Stimulated activated CD8-positive, alpha-beta memory T cell treated with anti-CD3 and anti-CD28 coated beads, Interleukin-2, amount 100 ng/mL, for 48 hours (primary cell): ENCODE measurements at regions not wholly inside any gene's neighbourhood (a gene's known extent, or its start where the extent isn't known, plus 50 kb on each side); places are given as distances from the start of the nearest gene placed in this dataset.
A peak's percentile ranks its signal among the peaks of the same experiment; 100 is the strongest.
"Not testable (repeated sequence)": the region's sequence is repeated elsewhere in the genome, so short reads cannot be mapped to it uniquely, and the experiment has no call there.

Experiments
- DNase-seq, 2 donors: peaks; one replicate each; pipeline ENCODE4 v3.0.0-alpha.2; 2020; ENCODE audit warnings: low read depth in 2 of 2

DNA sequence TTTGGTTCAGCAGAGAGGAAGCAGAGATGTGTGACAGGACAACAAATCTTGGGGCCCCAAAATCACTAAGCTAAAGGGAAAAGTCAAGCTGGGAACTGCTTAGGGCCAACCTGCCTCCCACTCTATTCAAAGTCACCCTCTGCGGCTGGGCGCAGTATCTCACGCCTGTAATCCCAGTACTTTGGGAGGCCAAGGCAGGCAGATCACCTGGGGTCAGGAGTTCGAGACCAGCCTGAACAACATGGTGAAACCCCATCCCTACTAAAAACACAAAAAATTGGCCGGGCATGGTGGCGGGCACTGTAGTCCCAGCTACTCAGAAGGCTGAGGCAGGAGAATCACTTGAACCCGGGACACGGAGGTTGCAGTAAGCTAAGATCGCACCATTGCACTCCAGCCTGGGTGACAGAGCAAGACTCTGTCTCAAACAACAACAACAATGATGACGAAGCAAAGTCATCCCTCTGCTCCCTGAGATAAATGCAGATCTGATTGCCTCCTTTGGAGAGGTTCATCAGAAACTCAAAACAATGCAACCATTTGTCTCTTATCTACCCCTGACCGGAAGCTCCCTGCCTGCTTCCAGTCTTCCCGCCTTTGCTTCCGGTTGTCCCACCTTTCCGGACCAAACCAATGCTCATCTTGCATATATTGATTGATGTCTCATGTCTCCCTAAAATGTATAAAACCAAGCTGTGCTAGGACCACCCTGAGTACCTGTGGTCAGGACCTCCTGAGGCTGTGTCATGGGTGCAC is 136.4 kb upstream of the AFDN start:
- DNase-seq, result not testable (repeated sequence)

- DNase-seq, result no peak
Measured at GRCh38 chr6:167690931-167691330, 135.8 kb upstream of the AFDN start.

DNA sequence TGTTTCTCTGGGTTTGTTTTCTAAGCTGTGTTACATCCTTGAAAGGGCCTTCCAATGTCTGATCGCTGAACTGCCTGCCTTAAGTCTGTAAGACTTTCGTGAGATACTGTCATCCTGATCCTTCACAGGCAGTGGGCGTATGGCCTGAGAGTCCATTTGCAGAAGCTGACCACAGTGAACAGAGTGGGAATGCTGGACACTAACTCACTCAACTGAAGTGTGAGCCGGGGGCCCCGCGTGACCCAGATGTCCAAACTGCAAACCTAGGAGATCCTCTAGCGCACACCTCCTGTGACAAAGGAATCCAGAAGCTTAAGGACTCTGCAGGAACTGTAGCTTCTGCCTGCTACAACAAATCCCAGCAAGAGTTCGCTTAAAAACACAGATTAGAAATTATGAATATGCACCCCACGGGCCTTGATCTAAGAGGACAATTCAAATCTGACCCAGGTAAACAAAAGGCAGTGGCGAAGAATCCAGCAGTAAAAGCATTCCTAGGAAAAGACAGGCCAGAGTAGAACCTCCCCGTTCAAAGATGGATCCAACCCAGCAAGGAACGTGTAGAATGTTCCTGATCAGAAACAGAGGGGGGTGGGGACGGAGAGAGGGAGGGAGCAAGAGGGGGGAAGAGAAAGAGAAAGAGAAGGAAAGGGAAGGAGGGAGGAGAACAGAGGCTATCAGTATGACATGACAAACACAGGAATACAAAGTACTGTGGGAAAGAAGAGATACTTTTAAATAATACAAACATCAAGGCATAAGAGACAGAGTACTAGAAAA is 135.0 kb upstream of the AFDN start:
- DNase-seq, result no peak

DNA sequence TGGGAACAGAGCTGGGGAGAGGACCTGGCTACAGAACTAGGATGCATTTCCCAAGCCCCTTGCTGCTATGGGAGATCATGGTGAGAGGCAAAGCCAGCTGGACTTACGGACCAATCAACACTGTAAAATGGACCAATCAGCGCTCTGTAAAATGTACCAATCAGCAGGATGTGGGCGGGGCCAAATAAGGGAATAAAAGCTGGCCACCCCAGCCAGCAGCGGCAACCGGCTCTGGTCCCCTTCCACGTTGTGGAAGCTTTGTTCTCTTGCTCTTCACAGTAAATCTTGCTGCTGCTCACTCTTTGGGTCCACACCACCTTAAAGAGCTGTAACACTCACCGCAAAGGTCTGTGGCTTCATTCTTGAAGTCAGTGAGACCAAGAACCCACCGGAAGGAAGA is 133.2 kb upstream of the AFDN start:
- not testable (repeated sequence) for DNase-seq

- DNase-seq, result no peak
Measured at GRCh38 chr6:167695831-167696230, 130.9 kb upstream of the AFDN start.

DNA sequence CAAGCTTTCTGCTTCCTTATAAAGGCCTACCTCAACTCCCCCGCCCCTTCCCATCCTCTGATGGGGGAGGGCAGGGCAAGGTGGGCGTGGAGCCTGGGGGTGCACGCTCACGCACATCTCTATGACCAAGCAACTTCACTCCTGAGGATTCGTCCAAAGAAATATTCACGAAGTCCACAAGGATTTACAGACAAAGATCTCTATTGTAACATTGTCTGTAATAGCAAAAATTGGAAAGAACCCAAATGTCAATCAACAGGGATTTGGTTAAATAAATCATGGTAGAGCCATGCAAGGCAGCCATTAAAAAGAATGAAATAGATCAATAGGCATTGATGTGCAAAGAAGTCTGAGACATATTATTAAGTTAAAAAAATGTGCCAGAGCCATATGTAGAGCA is 130.4 kb upstream of the AFDN start:
- DNase-seq, result no peak

DNA sequence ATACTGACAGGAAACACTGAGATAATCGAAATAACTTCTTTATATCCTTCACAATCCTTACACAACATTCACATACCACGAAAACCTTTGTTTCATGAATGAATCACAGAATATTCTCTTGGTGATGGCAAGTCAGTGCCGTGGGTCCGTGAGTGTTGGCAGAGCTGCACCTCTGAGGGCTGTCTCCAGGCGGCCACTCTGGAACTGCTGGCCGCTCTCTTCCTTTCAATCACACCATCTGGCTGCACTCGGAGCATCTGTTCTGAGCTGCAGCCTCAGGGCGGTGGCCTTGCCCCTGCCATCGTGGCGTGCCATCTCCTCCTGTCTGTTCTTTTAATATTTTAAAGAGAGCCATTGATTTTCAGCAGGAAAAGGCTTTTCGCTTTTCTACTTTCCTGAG is 129.4 kb upstream of the AFDN start:
- DNase-seq, result no peak

- no peak for DNase-seq
Measured at GRCh38 chr6:167698540-167698939, 128.2 kb upstream of the AFDN start.

GRCh38 chr6:167699141-167699931 is 127.4 kb upstream of the AFDN start:
- peak; percentile 29 to 31 for DNase-seq

- no peak for DNase-seq
Measured at GRCh38 chr6:167700199-167700598, 126.5 kb upstream of the AFDN start.

DNA sequence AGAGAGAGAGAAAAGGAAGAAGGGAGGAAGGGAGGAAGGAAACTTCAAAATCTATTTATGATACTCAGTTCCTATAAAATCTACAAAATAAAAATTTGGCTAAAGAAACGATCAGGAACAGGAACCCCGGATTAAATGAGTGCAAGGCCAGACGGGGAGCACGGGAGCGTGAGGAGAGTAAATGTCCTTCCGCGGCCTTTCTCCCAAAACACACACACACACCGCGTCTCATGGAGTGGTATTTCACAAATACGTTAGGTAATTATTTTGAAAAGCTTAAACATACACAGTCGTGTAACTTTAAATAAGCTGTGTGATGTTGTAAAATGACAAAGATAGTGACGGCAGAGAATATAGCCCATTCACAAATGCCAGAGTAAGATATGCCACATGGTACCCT is 125.7 kb upstream of the AFDN start:
- DNase-seq, result no peak

GRCh38 chr6:167702241-167702827 is 124.4 kb upstream of the AFDN start:
- DNase-seq, result no peak

DNA sequence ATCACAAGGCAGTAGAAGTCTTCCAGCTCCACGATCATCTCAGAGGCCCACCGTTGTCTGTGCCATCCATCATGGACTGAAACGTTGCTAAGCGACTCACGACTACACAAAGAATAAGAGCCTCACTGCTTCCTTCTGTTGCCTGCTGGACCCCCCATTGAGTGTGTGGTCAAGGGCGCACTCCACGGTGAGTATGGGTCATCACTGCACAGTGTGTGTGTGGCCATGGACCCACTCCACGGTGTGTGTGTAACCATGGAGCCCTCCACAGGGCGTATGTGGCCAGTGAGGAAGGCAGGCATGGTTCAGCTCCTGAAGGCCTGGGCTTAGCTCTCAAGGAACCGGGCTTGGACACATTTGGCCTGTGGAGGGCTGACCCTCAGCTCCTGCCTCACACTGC is 123.4 kb upstream of the AFDN start:
- no peak for DNase-seq

GRCh38 chr6:167703781-167704180 is 122.9 kb upstream of the AFDN start:
- no peak for DNase-seq

DNA sequence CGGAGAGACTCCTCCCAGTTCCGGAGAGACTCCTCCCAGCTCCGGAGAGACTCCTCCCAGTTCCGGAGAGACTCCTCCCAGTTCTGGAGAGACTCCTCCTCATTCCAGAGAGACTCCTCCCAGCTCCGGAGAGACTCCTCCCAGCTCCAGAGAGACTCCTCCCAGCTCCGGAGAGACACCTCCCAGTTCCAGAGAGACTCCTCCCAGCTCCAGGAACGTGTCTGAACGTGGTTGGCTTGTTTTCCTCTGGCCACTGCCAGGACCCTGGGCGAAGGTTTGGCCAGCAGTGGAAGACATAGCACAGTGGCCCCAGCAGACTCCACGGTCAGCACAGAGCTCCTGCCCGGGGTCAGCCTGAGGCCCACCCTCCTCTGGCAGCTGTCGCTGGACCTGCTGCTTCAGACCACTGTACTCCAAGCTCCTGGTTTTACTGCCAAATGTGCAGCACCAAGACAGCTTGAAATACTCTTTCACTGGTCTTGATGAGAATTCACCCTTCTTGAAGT is 122.3 kb upstream of the AFDN start:
- DNase-seq, result no peak

- DNase-seq, result no peak
Measured at GRCh38 chr6:167705211-167705750, 121.4 kb upstream of the AFDN start.

DNA sequence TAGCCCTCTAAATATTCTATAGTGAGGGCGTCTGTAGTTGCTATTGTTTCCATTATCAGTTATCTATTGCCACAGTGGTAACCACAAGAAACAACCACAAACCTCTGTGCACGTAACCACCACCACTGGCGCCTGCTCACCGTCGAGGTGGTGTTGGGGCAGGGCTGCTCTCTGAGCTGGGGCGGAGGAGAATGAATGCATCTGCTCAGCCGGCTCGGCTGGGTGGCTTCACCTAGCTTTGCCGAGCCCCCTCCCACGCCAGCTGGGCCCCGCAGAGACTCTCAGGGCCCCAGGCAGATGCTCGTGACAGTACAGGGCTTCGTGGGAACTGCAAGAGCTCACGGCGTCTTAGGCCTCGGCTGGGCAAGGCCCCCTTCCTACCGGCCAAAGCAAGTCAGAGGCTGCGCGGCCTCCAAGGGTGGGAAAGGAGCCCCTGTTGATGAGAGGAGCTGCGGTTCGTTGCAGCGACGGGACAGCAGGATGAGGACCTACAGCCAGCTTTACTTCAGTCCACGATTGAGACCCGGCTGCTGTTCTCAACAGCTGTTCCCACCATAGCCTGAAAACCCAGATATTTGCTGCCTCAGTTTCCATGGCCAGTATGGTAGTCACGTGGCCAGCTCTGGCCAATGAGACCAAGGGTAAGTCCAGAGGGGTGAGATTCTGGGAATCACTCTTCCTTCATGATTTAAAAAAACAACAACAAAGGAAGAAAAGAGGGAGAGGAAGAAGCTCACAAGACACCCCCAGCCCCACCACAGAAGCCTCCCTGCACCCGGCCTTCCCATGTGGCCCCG is 120.2 kb upstream of the AFDN start:
- peak; percentile 23 to 46 for DNase-seq

DNA sequence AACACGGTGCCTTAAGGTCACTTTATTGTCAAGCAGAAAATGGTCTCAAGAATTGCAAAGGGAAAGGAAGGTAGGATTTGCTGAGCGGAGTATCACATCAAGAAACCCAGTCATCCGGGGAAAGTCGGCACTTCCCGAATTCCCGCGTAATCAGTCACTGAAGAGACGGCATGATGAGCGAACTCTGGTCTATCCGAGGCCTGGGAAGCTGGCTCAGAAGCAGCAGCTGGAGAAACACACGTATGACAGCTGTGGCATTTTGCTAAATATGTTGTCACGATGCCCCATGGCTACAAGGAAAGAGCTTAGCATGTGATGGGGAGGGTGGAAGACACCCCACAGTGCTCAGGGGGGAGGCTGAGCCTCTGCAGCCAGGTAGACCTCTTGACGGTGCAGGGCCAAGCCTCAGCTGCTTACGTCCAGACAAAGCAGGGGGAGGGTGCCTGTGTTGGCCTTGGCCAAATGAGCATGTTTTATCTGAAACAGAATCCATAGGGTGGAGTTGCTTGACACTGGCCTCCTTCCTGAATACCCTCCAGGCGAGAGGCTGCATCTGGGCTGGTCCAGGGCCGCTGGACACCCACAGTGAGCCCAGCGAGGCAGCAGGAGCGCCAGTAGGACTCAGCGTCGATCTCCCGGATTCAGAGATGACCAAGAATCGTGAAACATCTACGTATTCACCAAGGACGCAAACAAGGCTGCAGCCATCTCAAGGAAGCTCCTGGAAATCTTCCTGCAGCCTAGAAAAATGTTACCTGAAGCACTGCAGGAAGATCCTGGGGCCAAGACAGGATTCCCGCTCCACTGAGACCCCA is 118.8 kb upstream of the AFDN start:
- DNase-seq, result no peak

DNA sequence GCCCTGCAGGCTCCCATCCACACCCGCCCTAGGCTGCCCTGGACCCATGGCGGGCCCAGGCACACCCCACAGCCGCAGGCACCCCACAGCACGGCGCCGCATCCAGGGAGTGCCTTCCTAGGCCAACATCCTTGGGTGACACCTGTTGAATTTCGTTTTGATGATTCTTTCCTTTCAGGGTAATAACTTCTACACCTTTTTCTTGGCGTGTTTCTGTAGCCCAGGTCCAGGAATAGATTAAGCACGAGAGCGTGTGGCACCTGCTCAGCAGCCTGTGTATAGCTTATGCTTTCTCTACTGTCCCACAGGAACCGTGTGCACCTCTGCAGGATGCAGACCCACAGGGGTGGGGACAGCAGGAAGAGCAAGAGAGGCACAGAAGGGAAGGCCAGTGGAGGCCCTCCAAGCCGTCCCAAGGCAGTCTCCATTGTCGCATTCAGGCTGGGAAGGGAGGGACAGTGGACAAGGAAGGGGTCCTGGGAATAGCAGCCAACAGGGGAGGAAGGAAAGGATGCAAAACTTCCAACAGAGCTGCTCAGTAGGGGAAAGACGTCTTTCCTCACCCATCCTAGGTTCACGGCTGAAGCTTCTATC is 118.1 kb upstream of the AFDN start:
- no peak for DNase-seq

DNA sequence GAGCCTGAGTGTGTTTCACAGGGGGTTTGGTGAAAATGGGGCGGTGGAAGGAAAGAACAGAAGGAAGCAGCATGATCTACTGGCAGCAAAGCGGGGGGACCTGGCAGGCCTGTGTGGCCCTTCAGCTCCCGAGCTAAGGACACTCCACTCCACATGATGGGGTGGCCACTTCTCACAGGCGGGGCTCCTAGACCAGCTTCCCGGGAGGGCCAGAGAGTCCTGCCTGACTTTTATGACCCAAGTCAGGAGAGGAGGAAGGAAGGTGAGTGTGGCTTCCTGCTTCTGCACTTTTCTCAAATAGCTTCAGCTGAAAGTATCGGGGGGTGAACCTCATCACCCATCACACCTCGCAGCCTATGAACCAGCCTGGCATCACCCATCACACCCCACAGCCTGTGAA is 117.5 kb upstream of the AFDN start:
- DNase-seq, result no peak
